ENCODE measurements at regions not wholly inside any gene's neighbourhood (a gene's known extent, or its start where the extent isn't known, plus 50 kb on each side); places are given as distances from the start of the nearest gene placed in this dataset.

- Histone ChIP-seq H3K4me3 (ENCODE audit: low read depth in 2 of 2, low read length in 2 of 2) (no peak overlapping the region), H3K4me1 (ENCODE audit: control insufficient read depth, insufficient read depth, low read length) (no peaks in the 10 kb centered on the region), H3K27me3 (ENCODE audit: control insufficient read depth, insufficient read depth, low read length) (no peaks in the 10 kb centered on the region), H3K9me3 (ENCODE audit: control insufficient read depth, insufficient read depth, low read depth, low read length) (no peaks in the 10 kb centered on the region), H3K27ac (ENCODE audit: low read length) (no peak overlapping the region), H3K36me3 (ENCODE audit: control insufficient read depth, insufficient read depth, low read length) (no peaks in the 10 kb centered on the region)
- in situ Hi-C loops (cut with HindIII; ENCODE audit: low pct_unique_long_range_greater_than_20kb, low sequenced_read_pairs) (no loop called here), intact Hi-C loops (cut with micrococcal nuclease; ENCODE audit: unreplicated experiment) (no loop called here)
- TF ChIP-seq TCF7L2 (IDR thresholded peaks at IDR 0.05; ENCODE audit: low read depth, low read length) (no peak), CTCF (IDR thresholded peaks at IDR 0.05) (no peak), SIN3A (IDR thresholded peaks at IDR 0.05; ENCODE audit: borderline replicate concordance, insufficient read depth, low read depth, low read length) (no peak), POLR2AphosphoS5 (IDR thresholded peaks at IDR 0.05; ENCODE audit: low read depth, low read length) (no peak), REST (IDR thresholded peaks at IDR 0.05; ENCODE audit: insufficient read depth in 1 of 2, low read depth in 2 of 2, low read length in 1 of 2) (no peak)
- CTCF ChIA-PET: no interaction called here
- POLR2A ChIA-PET: no interaction called here
- no TSS peak for BruUV-seq (replicated peaks)
- DNase-seq (ENCODE audit: low read depth, low spot score) (no peak), ATAC-seq (no peak)
Observed at GRCh38 chr2:15834381-15835031, 105.8 kb upstream of the MYCN start.

GRCh38 chr2:15835991-15836688 lies 104.2 kb upstream of the MYCN start:
- Histone ChIP-seq H3K4me1 (ENCODE audit: control insufficient read depth, insufficient read depth, low read length) (no peaks in the 10 kb centered on the region), H3K9me3 (ENCODE audit: control insufficient read depth, insufficient read depth, low read depth, low read length) (no peaks in the 10 kb centered on the region), H3K36me3 (ENCODE audit: control insufficient read depth, insufficient read depth, low read length) (no peaks in the 10 kb centered on the region), H3K4me3 (ENCODE audit: low read depth in 2 of 2, low read length in 2 of 2) (no peak overlapping the region), H3K27me3 (ENCODE audit: control insufficient read depth, insufficient read depth, low read length) (no peaks in the 10 kb centered on the region), H3K27ac (ENCODE audit: low read length) (no peak overlapping the region)
- DNase-seq (ENCODE audit: low read depth, low spot score) (no peak), ATAC-seq (no peak)
- intact Hi-C loops (cut with micrococcal nuclease; ENCODE audit: unreplicated experiment): no loop called here
- CTCF ChIA-PET: no interaction called here
- POLR2A ChIA-PET: no interaction called here
- in situ Hi-C loops (cut with HindIII; ENCODE audit: low pct_unique_long_range_greater_than_20kb, low sequenced_read_pairs): no loop called here
- no peak for TF ChIP-seq POLR2AphosphoS5 (IDR thresholded peaks at IDR 0.05; ENCODE audit: low read depth, low read length)
- no peak for TF ChIP-seq REST (IDR thresholded peaks at IDR 0.05; ENCODE audit: insufficient read depth in 1 of 2, low read depth in 2 of 2, low read length in 1 of 2)
- TF ChIP-seq SIN3A (IDR thresholded peaks at IDR 0.05; ENCODE audit: borderline replicate concordance, insufficient read depth, low read depth, low read length): no peak
- no peak for TF ChIP-seq TCF7L2 (IDR thresholded peaks at IDR 0.05; ENCODE audit: low read depth, low read length)
- TF ChIP-seq CTCF (IDR thresholded peaks at IDR 0.05): no peak
- BruUV-seq (replicated peaks): no TSS peak
